ENCODE measurements at regions not wholly inside any gene's neighbourhood (a gene's known extent, or its start where the extent isn't known, plus 50 kb on each side); places are given as distances from the start of the nearest gene placed in this dataset.
"Not testable (repeated sequence)": the region's sequence is repeated elsewhere in the genome, so short reads cannot be mapped to it uniquely, and the experiment has no call there.

- Mint-ChIP-seq H3K36me3 (no peaks in the 10 kb centered on the region), H3K4me3 (no peak overlapping the region), H3K4me1 (no peaks in the 10 kb centered on the region), H3K9me3 (peaks cover 7% of the 10 kb centered on the region), H3K27ac (no peak overlapping the region)
- ATAC-seq, result no peak
- no peak for DNase-seq (ENCODE audit: low spot score in 2 of 2)
Observed at GRCh38 chr2:59266453-59266852, 1025.3 kb upstream of the FANCL start.

- no peaks in the 10 kb centered on the region for H3K36me3 Mint-ChIP-seq
Observed at GRCh38 chr2:59259913-59260312, 1018.8 kb upstream of the FANCL start.

GRCh38 chr2:59256290-59256689 lies 1015.2 kb upstream of the FANCL start:
- Mint-ChIP-seq H3K36me3 (no peaks in the 10 kb centered on the region), H3K27ac (no peak overlapping the region), H3K4me3 (no peak overlapping the region), H3K9me3 (peaks cover 5% of the 10 kb centered on the region), H3K4me1 (no peaks in the 10 kb centered on the region)
- DNase-seq (ENCODE audit: low spot score in 2 of 2), result no peak
- no peak for ATAC-seq

More at GRCh38 chr2:59259913-59260312, 1018.8 kb upstream of the FANCL start:
- no peak overlapping the region for H3K27ac Mint-ChIP-seq
- peaks cover 8% of the 10 kb centered on the region for H3K9me3 Mint-ChIP-seq
- H3K4me3 Mint-ChIP-seq, result no peak overlapping the region
- H3K4me1 Mint-ChIP-seq, result no peaks in the 10 kb centered on the region
- ATAC-seq (no peak), DNase-seq (ENCODE audit: low spot score in 2 of 2) (no peak)

- Mint-ChIP-seq H3K27ac (no peak overlapping the region), H3K36me3 (no peaks in the 10 kb centered on the region), H3K9me3 (peaks cover 5% of the 10 kb centered on the region), H3K4me1 (no peaks in the 10 kb centered on the region), H3K4me3 (no peak overlapping the region)
- ATAC-seq (no peak), DNase-seq (ENCODE audit: low spot score in 2 of 2) (no peak)
Observed at GRCh38 chr2:59254279-59254678, 1013.2 kb upstream of the FANCL start.

- DNase-seq (ENCODE audit: low spot score in 2 of 2) (no peak), ATAC-seq (no peak)
- Mint-ChIP-seq H3K36me3 (no peaks in the 10 kb centered on the region), H3K4me1 (no peaks in the 10 kb centered on the region), H3K9me3 (peaks cover 11% of the 10 kb centered on the region), H3K4me3 (no peak overlapping the region), H3K27ac (no peak overlapping the region)
Observed at GRCh38 chr2:59250307-59250677, 1009.2 kb upstream of the FANCL start.

- H3K9me3 Mint-ChIP-seq, result peaks cover 11% of the 10 kb centered on the region
- H3K4me3 Mint-ChIP-seq, result no peak overlapping the region
- H3K4me1 Mint-ChIP-seq, result no peaks in the 10 kb centered on the region
- no peak for DNase-seq (ENCODE audit: low spot score in 2 of 2)
- H3K27ac Mint-ChIP-seq, result no peak overlapping the region
- no peak for ATAC-seq
- no peaks in the 10 kb centered on the region for H3K36me3 Mint-ChIP-seq
Observed at GRCh38 chr2:59249441-59250306, 1008.5 kb upstream of the FANCL start.

GRCh38 chr2:59239146-59239545 lies 998.0 kb upstream of the FANCL start:
- H3K4me1 Mint-ChIP-seq, result no peaks in the 10 kb centered on the region
- DNase-seq (ENCODE audit: low spot score in 2 of 2) (no peak), ATAC-seq (no peak)
- peaks cover 11% of the 10 kb centered on the region for H3K9me3 Mint-ChIP-seq
- no peak overlapping the region for H3K4me3 Mint-ChIP-seq
- H3K27ac Mint-ChIP-seq, result no peak overlapping the region
- H3K36me3 Mint-ChIP-seq, result no peaks in the 10 kb centered on the region

- Mint-ChIP-seq H3K4me1 (no peaks in the 10 kb centered on the region), H3K4me3 (no peak overlapping the region), H3K9me3 (peaks cover 8% of the 10 kb centered on the region), H3K27ac (no peak overlapping the region), H3K36me3 (no peaks in the 10 kb centered on the region)
- DNase-seq (ENCODE audit: low spot score in 2 of 2) (no peak), ATAC-seq (no peak)
Observed at GRCh38 chr2:59237311-59237710, 996.2 kb upstream of the FANCL start.

GRCh38 chr2:59236723-59237122 lies 995.6 kb upstream of the FANCL start:
- no peak for ATAC-seq
- Mint-ChIP-seq H3K4me3 (no peak overlapping the region), H3K9me3 (peaks cover 8% of the 10 kb centered on the region), H3K27ac (no peak overlapping the region), H3K36me3 (no peaks in the 10 kb centered on the region), H3K4me1 (no peaks in the 10 kb centered on the region)
- DNase-seq (ENCODE audit: low spot score in 2 of 2), result no peak

- peaks cover 9% of the 10 kb centered on the region for H3K9me3 Mint-ChIP-seq
- no peak for DNase-seq (ENCODE audit: low spot score in 2 of 2)
- H3K36me3 Mint-ChIP-seq, result no peaks in the 10 kb centered on the region
- no peak overlapping the region for H3K27ac Mint-ChIP-seq
- H3K4me3 Mint-ChIP-seq, result no peak overlapping the region
- no peaks in the 10 kb centered on the region for H3K4me1 Mint-ChIP-seq
- no peak for ATAC-seq
Observed at GRCh38 chr2:59233920-59234319, 992.8 kb upstream of the FANCL start.

GRCh38 chr2:59233448-59233847 lies 992.3 kb upstream of the FANCL start:
- Mint-ChIP-seq H3K9me3 (peaks cover 11% of the 10 kb centered on the region), H3K4me1 (no peaks in the 10 kb centered on the region)

GRCh38 chr2:59232394-59233165 lies 991.5 kb upstream of the FANCL start:
- H3K4me3 Mint-ChIP-seq, result no peak overlapping the region
- H3K4me1 Mint-ChIP-seq, result no peaks in the 10 kb centered on the region
- no peak overlapping the region for H3K27ac Mint-ChIP-seq
- H3K9me3 Mint-ChIP-seq, result peaks cover 13% of the 10 kb centered on the region
- ATAC-seq, result no peak
- H3K36me3 Mint-ChIP-seq, result no peaks in the 10 kb centered on the region
- DNase-seq (ENCODE audit: low spot score in 2 of 2), result no peak

More at GRCh38 chr2:59233448-59233847, 992.3 kb upstream of the FANCL start:
- H3K4me3 Mint-ChIP-seq, result no peak overlapping the region
- H3K36me3 Mint-ChIP-seq, result no peaks in the 10 kb centered on the region
- H3K27ac Mint-ChIP-seq, result no peak overlapping the region
- ATAC-seq (no peak), DNase-seq (ENCODE audit: low spot score in 2 of 2) (no peak)

- H3K4me3 Mint-ChIP-seq; H3K4me1 Mint-ChIP-seq; ATAC-seq; H3K27ac Mint-ChIP-seq; H3K36me3 Mint-ChIP-seq; DNase-seq (ENCODE audit: low spot score in 2 of 2): not testable (repeated sequence)
- H3K9me3 Mint-ChIP-seq, result peaks cover 13% of the 10 kb centered on the region
Observed at GRCh38 chr2:59226362-59226761, 985.2 kb upstream of the FANCL start.

- DNase-seq (ENCODE audit: low spot score in 2 of 2) (no peak), ATAC-seq (no peak)
- H3K9me3 Mint-ChIP-seq, result peaks cover 9% of the 10 kb centered on the region
- H3K4me1 Mint-ChIP-seq, result no peaks in the 10 kb centered on the region
- H3K36me3 Mint-ChIP-seq, result no peaks in the 10 kb centered on the region
- no peak overlapping the region for H3K4me3 Mint-ChIP-seq
- H3K27ac Mint-ChIP-seq, result no peak overlapping the region
Observed at GRCh38 chr2:59223742-59224141, 982.6 kb upstream of the FANCL start.

GRCh38 chr2:59217360-59217759 lies 976.2 kb upstream of the FANCL start:
- no peak for DNase-seq (ENCODE audit: low spot score in 2 of 2)
- H3K36me3 Mint-ChIP-seq, result no peaks in the 10 kb centered on the region

GRCh38 chr2:59206361-59206760 lies 965.2 kb upstream of the FANCL start:
- Mint-ChIP-seq H3K9me3 (no peaks in the 10 kb centered on the region), H3K4me3 (no peak overlapping the region), H3K27ac (no peak overlapping the region), H3K36me3 (no peaks in the 10 kb centered on the region), H3K4me1 (no peaks in the 10 kb centered on the region)
- DNase-seq (ENCODE audit: low spot score in 2 of 2), result no peak
- ATAC-seq, result no peak

More at GRCh38 chr2:59217360-59217759, 976.2 kb upstream of the FANCL start:
- Mint-ChIP-seq H3K4me3 (no peak overlapping the region), H3K9me3 (no peaks in the 10 kb centered on the region), H3K4me1 (no peaks in the 10 kb centered on the region), H3K27ac (no peak overlapping the region)
- no peak for ATAC-seq
